ENCODE measurements at regions not wholly inside any gene's neighbourhood (a gene's known extent, or its start where the extent isn't known, plus 50 kb on each side); places are given as distances from the start of the nearest gene placed in this dataset.

DNA sequence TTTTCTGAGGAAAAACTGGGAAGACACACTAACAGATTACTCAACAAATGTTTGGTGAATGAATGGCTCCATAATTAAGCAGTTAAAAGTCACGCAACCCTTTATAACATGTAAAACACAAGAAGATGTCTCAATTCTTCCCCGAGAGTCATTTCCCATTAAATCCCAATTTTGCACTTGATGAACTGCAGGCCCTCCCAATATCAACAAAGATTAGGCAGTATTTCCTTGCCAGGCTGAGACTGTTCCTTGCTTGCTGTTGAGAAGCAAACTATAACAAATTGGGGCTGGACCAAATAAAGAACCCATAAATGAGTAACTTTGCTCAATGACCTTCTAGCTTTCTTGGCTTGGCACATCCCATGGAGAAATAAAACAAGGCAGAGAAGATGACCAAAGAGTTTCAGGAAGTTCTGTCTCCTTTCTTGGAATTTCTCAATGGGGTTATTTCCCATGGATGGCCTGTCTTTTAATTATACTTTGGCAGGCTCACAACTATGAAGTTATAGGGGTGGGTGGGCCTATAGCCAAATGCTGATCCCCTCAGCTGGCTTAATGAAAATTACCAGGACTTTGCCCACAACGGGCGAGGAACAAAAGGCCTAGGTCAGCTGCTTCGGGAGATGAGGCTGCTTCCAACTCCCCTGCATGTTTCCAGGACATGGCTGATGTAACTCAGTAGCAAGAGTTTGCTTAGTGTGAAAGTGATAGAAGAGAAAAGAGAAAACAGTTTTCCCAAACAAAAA, 243.1 kb upstream of the RFX3 start:
- DNase-seq = no peak
- no peaks in the 10 kb centered on the region for H3K36me3 ChIP-seq (replicated peaks in 1 of 2; ENCODE audit: control insufficient read depth in 1 of 2, insufficient read depth in 2 of 2, low read length in 1 of 2)
- H3K79me2 ChIP-seq (ENCODE audit: insufficient read depth) = no peaks in the 10 kb centered on the region
- CTCF ChIA-PET = interaction anchor here (2.5 kb wide), 1 partner anchor 12 kb away, joined by 7 read pairs; no protein-coding TSS in a partner anchor
- no peaks in the 10 kb centered on the region for H3K9me2 ChIP-seq
- no peaks in the 10 kb centered on the region for H3K9me3 ChIP-seq
- TF ChIP-seq MEF2A (IDR thresholded peaks at IDR 0.05; ENCODE audit: borderline replicate concordance, low read depth) = no peak
- no peak for TF ChIP-seq POLR2AphosphoS5 (IDR thresholded peaks at IDR 0.05; ENCODE audit: low read depth, low read length)
- TF ChIP-seq, protein P1, sequence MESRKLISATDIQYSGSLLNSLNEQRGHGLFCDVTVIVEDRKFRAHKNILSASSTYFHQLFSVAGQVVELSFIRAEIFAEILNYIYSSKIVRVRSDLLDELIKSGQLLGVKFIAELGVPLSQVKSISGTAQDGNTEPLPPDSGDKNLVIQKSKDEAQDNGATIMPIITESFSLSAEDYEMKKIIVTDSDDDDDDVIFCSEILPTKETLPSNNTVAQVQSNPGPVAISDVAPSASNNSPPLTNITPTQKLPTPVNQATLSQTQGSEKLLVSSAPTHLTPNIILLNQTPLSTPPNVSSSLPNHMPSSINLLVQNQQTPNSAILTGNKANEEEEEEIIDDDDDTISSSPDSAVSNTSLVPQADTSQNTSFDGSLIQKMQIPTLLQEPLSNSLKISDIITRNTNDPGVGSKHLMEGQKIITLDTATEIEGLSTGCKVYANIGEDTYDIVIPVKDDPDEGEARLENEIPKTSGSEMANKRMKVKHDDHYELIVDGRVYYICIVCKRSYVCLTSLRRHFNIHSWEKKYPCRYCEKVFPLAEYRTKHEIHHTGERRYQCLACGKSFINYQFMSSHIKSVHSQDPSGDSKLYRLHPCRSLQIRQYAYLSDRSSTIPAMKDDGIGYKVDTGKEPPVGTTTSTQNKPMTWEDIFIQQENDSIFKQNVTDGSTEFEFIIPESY (IDR thresholded peaks at IDR 0.05; ENCODE audit: borderline replicate concordance, low read depth) = no peak
- H2AFZ ChIP-seq (ENCODE audit: low read depth) = no peak overlapping the region
- no peaks in the 10 kb centered on the region for H3K27me3 ChIP-seq (ENCODE audit: insufficient read depth)
- H3K4me1 ChIP-seq (ENCODE audit: control insufficient read depth in 1 of 2, insufficient read depth in 2 of 2, low read depth in 1 of 2, low read length in 1 of 2) = peaks cover 0 to 5% of the 10 kb centered on the region in 2 experiments; a peak in 1 of 4 replicates
- POLR2A ChIA-PET = no interaction called here
- no peak overlapping the region for H3K9ac ChIP-seq
- no peak overlapping the region for H3K4me3 ChIP-seq (ENCODE audit: low read depth in 2 of 2, low read length in 1 of 2)
- H4K20me1 ChIP-seq (ENCODE audit: insufficient read depth) = no peaks in the 10 kb centered on the region
- H3K4me2 ChIP-seq = no peak overlapping the region
- 90% methylated on average over 5 of the region's 5 CpGs for WGBS (ENCODE audit: low lambda C conversion rate)
- H3K27ac ChIP-seq (ENCODE audit: low read depth in 2 of 2, low read length in 1 of 2) = no peak overlapping the region
- no peaks in the 10 kb centered on the region for H3F3A ChIP-seq (replicated peaks; ENCODE audit: insufficient read depth)

DNA sequence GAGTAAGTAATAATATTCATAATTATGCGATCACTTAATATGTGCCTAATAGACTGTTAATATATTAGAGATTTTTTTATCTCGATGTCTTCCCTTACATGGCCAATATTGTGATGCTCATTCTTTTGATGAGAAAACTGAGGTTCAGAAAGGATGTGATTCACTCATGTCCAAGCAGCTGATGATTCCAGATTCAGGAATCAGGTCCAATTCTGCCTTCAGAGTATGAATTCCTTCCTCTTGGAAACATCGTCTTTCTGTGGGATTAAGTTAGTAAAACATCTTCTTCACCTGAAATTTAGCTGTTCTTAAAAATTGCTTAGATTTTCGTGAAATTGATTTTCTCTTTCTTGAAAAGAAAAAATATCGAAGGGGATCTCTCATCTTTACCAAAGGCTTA, 242.5 kb upstream of the RFX3 start:
- Histone ChIP-seq H3F3A (replicated peaks; ENCODE audit: insufficient read depth) (no peaks in the 10 kb centered on the region), H3K36me3 (replicated peaks in 1 of 2; ENCODE audit: control insufficient read depth in 1 of 2, insufficient read depth in 2 of 2, low read length in 1 of 2) (no peaks in the 10 kb centered on the region), H3K27ac (ENCODE audit: low read depth in 2 of 2, low read length in 1 of 2) (no peak overlapping the region), H3K9ac (no peak overlapping the region), H3K9me3 (no peaks in the 10 kb centered on the region), H3K9me2 (no peaks in the 10 kb centered on the region), H2AFZ (ENCODE audit: low read depth) (no peak overlapping the region), H3K4me2 (no peak overlapping the region), H3K79me2 (ENCODE audit: insufficient read depth) (no peaks in the 10 kb centered on the region), H3K27me3 (ENCODE audit: insufficient read depth) (no peaks in the 10 kb centered on the region), H3K4me1 (ENCODE audit: control insufficient read depth in 1 of 2, insufficient read depth in 2 of 2, low read depth in 1 of 2, low read length in 1 of 2) (peaks cover 0 to 5% of the 10 kb centered on the region in 2 experiments; a peak in 1 of 4 replicates), H3K4me3 (ENCODE audit: low read depth in 2 of 2, low read length in 1 of 2) (no peak overlapping the region), H4K20me1 (ENCODE audit: insufficient read depth) (no peaks in the 10 kb centered on the region)
- ChIA-PET POLR2A (no interaction called here), CTCF (no interaction called here)
- no peak for DNase-seq
- no peak for TF ChIP-seq MXI1 (IDR thresholded peaks at IDR 0.05; ENCODE audit: low read depth, low read length)
- TF ChIP-seq, protein P2, sequence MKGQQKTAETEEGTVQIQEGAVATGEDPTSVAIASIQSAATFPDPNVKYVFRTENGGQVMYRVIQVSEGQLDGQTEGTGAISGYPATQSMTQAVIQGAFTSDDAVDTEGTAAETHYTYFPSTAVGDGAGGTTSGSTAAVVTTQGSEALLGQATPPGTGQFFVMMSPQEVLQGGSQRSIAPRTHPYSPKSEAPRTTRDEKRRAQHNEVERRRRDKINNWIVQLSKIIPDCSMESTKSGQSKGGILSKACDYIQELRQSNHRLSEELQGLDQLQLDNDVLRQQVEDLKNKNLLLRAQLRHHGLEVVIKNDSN (IDR thresholded peaks at IDR 0.05; ENCODE audit: borderline replicate concordance, low read depth) = no peak
- TF ChIP-seq SMC3 (IDR thresholded peaks at IDR 0.05; ENCODE audit: low read depth, low read length) = no peak
- no peak for TF ChIP-seq JUND (IDR thresholded peaks at IDR 0.05)
- no peak for TF ChIP-seq FOSL2 (IDR thresholded peaks at IDR 0.05; ENCODE audit: borderline replicate concordance, low read depth)
- TF ChIP-seq TEAD4 (IDR thresholded peaks at IDR 0.05; ENCODE audit: borderline replicate concordance, insufficient read depth) = no peak
- no peak for TF ChIP-seq GABPA (IDR thresholded peaks at IDR 0.05; ENCODE audit: low read depth)
- TF ChIP-seq RAD21 (IDR thresholded peaks at IDR 0.05; ENCODE audit: low read length) = no peak
- 78% methylated on average over 5 of the region's 5 CpGs for WGBS (ENCODE audit: low lambda C conversion rate)

Measured in SK-N-SH (cell line).